GM12873 (cell line): ENCODE measurements at regions not wholly inside any gene's neighbourhood (a gene's known extent, or its start where the extent isn't known, plus 50 kb on each side); places are given as distances from the start of the nearest gene placed in this dataset.

Experiments used
- TF ChIP-seq, protein P1 (sequence below): IDR thresholded peaks from 2 replicates; pipeline ENCODE4 v1.5.1; 2012; ENCODE audit warnings: low read depth, mild to moderate bottlenecking, moderate library complexity, low read length, control low read depth; ENCODE audit not compliant: insufficient read depth; ENCODE audit errors: missing control alignments

GRCh38 chr18:68147728-68148127, 567.2 kb downstream of the TMX3 start:
- TF ChIP-seq, protein P1, sequence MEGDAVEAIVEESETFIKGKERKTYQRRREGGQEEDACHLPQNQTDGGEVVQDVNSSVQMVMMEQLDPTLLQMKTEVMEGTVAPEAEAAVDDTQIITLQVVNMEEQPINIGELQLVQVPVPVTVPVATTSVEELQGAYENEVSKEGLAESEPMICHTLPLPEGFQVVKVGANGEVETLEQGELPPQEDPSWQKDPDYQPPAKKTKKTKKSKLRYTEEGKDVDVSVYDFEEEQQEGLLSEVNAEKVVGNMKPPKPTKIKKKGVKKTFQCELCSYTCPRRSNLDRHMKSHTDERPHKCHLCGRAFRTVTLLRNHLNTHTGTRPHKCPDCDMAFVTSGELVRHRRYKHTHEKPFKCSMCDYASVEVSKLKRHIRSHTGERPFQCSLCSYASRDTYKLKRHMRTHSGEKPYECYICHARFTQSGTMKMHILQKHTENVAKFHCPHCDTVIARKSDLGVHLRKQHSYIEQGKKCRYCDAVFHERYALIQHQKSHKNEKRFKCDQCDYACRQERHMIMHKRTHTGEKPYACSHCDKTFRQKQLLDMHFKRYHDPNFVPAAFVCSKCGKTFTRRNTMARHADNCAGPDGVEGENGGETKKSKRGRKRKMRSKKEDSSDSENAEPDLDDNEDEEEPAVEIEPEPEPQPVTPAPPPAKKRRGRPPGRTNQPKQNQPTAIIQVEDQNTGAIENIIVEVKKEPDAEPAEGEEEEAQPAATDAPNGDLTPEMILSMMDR: no peak

GRCh38 chr18:68121826-68122225, 593.1 kb downstream of the TMX3 start:
- TF ChIP-seq, protein P1: no peak

GRCh38 chr18:68121308-68121707, 593.6 kb downstream of the TMX3 start:
- TF ChIP-seq, protein P1: no peak

DNA sequence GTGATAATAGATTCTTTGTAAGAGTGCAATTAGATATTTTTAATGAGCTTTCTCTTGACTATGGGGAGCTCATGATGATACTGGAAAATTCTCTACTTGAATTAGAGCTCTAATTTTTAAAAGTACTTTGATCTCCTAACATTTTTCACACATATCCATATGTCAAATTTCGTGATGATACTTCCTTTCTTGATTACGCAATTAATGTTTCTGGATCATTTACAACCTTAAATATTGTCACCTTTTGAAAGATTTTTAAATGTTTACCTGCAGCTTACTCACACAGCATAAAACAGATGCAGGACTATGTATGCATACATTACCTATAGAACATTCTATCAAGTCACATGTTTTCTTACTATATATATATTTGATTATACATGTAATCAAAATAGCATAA, 598.5 kb upstream of the DSEL start:
- TF ChIP-seq, protein P1: no peak

DNA sequence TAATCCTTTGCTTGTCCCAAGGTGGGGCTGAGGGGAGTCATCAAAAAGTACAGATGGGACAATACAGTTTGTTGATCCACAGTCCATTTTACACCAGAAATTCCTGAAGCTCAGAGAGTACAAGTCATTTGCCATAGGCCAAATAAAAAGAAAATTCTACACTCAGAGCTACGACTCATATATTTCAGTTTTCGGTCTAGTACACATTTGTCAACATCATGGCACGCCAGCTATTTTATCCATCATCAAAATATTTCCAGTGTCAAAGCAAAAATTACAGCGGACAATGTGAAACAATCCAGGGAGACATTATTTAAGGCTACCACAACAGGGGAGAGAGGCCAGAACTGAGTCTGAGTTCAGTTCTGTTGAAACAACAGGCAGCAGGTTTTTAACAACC, 587.5 kb upstream of the DSEL start:
- TF ChIP-seq, protein P1: no peak

DNA sequence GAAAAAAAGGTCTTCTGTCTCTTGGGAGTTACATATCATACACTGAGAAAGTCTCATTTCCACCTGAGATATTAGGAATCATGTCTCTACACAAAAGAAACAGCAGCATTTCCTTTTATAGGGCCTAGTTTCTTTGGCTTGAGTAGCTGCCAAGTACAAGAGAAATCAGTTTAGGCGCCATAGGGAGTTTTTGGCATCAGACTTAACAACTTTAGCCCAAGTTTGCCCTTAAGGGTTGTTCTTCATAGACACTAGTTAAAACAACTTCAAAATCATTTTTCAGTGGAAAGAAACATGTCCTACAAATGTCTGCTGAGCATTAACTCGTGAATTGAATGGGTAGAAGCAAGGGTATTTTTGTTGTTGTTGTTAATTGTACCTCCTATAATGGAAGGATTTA, 587.0 kb upstream of the DSEL start:
- TF ChIP-seq, protein P1: no peak

DNA sequence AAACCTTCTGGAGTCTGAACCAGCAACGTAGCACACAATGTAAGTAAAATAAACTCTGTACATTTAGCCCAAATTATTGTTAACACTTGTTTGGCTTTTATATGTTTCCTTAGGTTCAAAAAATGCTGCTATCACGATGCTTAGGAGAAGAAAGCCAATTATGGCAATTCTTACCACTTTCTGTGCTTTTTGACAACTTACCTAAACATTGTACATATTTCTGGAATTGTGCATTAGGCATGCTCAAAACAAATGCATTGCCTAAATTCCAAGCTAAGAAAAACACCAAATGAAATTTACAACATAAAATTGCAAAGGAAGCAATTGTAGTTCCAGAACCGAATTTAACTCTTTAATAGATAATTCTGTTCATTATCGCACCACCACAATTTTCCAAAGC, 585.6 kb upstream of the DSEL start:
- TF ChIP-seq, protein P1: no peak
